Glutamatergic neuron (in vitro differentiated cells): ENCODE measurements at regions not wholly inside any gene's neighbourhood (a gene's known extent, or its start where the extent isn't known, plus 50 kb on each side); places are given as distances from the start of the nearest gene placed in this dataset.

Experiments
- DNase-seq: peaks from one replicate; pipeline ENCODE4 v3.0.0; 2022
- H3K27ac Mint-ChIP-seq: one replicate; pipeline ENCODE4 v1.8.0; 2020; ENCODE audit warnings: mild to moderate bottlenecking, mixed read lengths, inconsistent platforms; ENCODE audit not compliant: unreplicated experiment
- H3K27me3 Mint-ChIP-seq: one replicate; pipeline ENCODE4 v1.8.0; 2020; ENCODE audit warnings: mild to moderate bottlenecking, moderate library complexity, mixed read lengths, inconsistent platforms; ENCODE audit not compliant: unreplicated experiment
- H3K36me3 Mint-ChIP-seq: one replicate; pipeline ENCODE4 v1.8.0; 2020; ENCODE audit warnings: mild to moderate bottlenecking, mixed read lengths, inconsistent platforms; ENCODE audit not compliant: unreplicated experiment
- H3K4me1 Mint-ChIP-seq: one replicate; pipeline ENCODE4 v1.8.0; 2020; ENCODE audit warnings: mild to moderate bottlenecking, low read depth, mixed read lengths, inconsistent platforms; ENCODE audit not compliant: unreplicated experiment
- H3K4me3 Mint-ChIP-seq: one replicate; pipeline ENCODE4 v1.8.0; 2020; ENCODE audit warnings: mild to moderate bottlenecking, mixed read lengths, inconsistent platforms; ENCODE audit not compliant: unreplicated experiment
- H3K9me3 Mint-ChIP-seq: one replicate; pipeline ENCODE4 v1.8.0; 2020; ENCODE audit warnings: mild to moderate bottlenecking, moderate library complexity, mixed read lengths, inconsistent platforms; ENCODE audit not compliant: unreplicated experiment
- CTCF ChIP-seq: fragments of 200-600 bp; sonication (generic); IDR thresholded peaks from one replicate; pipeline ENCODE4 v1.5.0; 2021; ENCODE audit not compliant: partially characterized antibody, unreplicated experiment

- no peak for TF ChIP-seq CTCF
- H3K27ac Mint-ChIP-seq, result no peak overlapping the region
- no peaks in the 10 kb centered on the region for H3K4me1 Mint-ChIP-seq
- DNase-seq, result no peak
- H3K4me3 Mint-ChIP-seq, result no peak overlapping the region
- H3K36me3 Mint-ChIP-seq, result no peaks in the 10 kb centered on the region
- H3K9me3 Mint-ChIP-seq, result no peaks in the 10 kb centered on the region
- no peaks in the 10 kb centered on the region for H3K27me3 Mint-ChIP-seq
These were observed 970.8 kb upstream of the TENM3 start for GRCh38 chr4:181272422-181272821.

- Mint-ChIP-seq H3K27ac (no peak overlapping the region), H3K9me3 (no peaks in the 10 kb centered on the region), H3K36me3 (no peaks in the 10 kb centered on the region), H3K27me3 (peaks cover 4% of the 10 kb centered on the region), H3K4me1 (peaks cover 2% of the 10 kb centered on the region), H3K4me3 (no peak overlapping the region)
- TF ChIP-seq CTCF, result no peak
- no peak for DNase-seq
These were observed 964.3 kb upstream of the TENM3 start for GRCh38 chr4:181278941-181279340.

- no peak for DNase-seq
- no peak overlapping the region for H3K4me3 Mint-ChIP-seq
- peaks cover 4% of the 10 kb centered on the region for H3K27me3 Mint-ChIP-seq
These were observed 961.8 kb upstream of the TENM3 start for GRCh38 chr4:181281451-181281850.

GRCh38 chr4:181289198-181289597 lies 954.0 kb upstream of the TENM3 start:
- no peaks in the 10 kb centered on the region for H3K27me3 Mint-ChIP-seq
- H3K4me1 Mint-ChIP-seq, result no peaks in the 10 kb centered on the region
- H3K27ac Mint-ChIP-seq, result no peak overlapping the region

More at GRCh38 chr4:181281451-181281850, 961.8 kb upstream of the TENM3 start:
- no peak for TF ChIP-seq CTCF
- Mint-ChIP-seq H3K27ac (no peak overlapping the region), H3K36me3 (no peaks in the 10 kb centered on the region), H3K4me1 (peaks cover 2% of the 10 kb centered on the region), H3K9me3 (no peaks in the 10 kb centered on the region)

GRCh38 chr4:181291615-181292014 lies 951.6 kb upstream of the TENM3 start:
- no peaks in the 10 kb centered on the region for H3K36me3 Mint-ChIP-seq
- H3K27ac Mint-ChIP-seq, result no peak overlapping the region
- DNase-seq, result no peak
- H3K4me3 Mint-ChIP-seq, result no peak overlapping the region
- H3K4me1 Mint-ChIP-seq, result no peaks in the 10 kb centered on the region
- no peaks in the 10 kb centered on the region for H3K9me3 Mint-ChIP-seq
- H3K27me3 Mint-ChIP-seq, result no peaks in the 10 kb centered on the region
- TF ChIP-seq CTCF, result no peak

More at GRCh38 chr4:181289198-181289597, 954.0 kb upstream of the TENM3 start:
- TF ChIP-seq CTCF, result no peak
- DNase-seq, result no peak
- no peak overlapping the region for H3K4me3 Mint-ChIP-seq
- no peaks in the 10 kb centered on the region for H3K9me3 Mint-ChIP-seq
- H3K36me3 Mint-ChIP-seq, result no peaks in the 10 kb centered on the region
